Retinal pigment epithelial cell (primary cell): ENCODE measurements at regions not wholly inside any gene's neighbourhood (a gene's known extent, or its start where the extent isn't known, plus 50 kb on each side); places are given as distances from the start of the nearest gene placed in this dataset.

Source experiments
- DNase-seq: peaks from one replicate; pipeline ENCODE4 v3.0.0-alpha.2; 2010; ENCODE audit warnings: low read depth
- H3K4me3 ChIP-seq: 2 replicates; pipeline ENCODE4 v1.5.1; 2011; ENCODE audit warnings: mild to moderate bottlenecking, low read length, control low read depth, moderate library complexity
- CTCF ChIP-seq: conservative IDR thresholded peaks from 2 replicates; pipeline ENCODE4 v1.5.1; 2011; ENCODE audit warnings: low read depth, low read length, control low read depth, inconsistent platforms

GRCh38 chr16:65490286-65490685 is 368.4 kb upstream of the CDH11 start:
- no peak for DNase-seq
- TF ChIP-seq CTCF: no peak
- no peak overlapping the region for H3K4me3 ChIP-seq

GRCh38 chr16:65489531-65490023 is 367.7 kb upstream of the CDH11 start:
- H3K4me3 ChIP-seq: no peak overlapping the region
- TF ChIP-seq CTCF: no peak
- no peak for DNase-seq

GRCh38 chr16:65487231-65487630 is 365.4 kb upstream of the CDH11 start:
- no peak for TF ChIP-seq CTCF
- no peak overlapping the region for H3K4me3 ChIP-seq
- no peak for DNase-seq

- no peak overlapping the region for H3K4me3 ChIP-seq
- no peak for DNase-seq
- no peak for TF ChIP-seq CTCF
These were observed 360.1 kb upstream of the CDH11 start for GRCh38 chr16:65481956-65482355.

GRCh38 chr16:65480281-65481091 is 358.6 kb upstream of the CDH11 start:
- no peak overlapping the region for H3K4me3 ChIP-seq
- DNase-seq: no peak
- no peak for TF ChIP-seq CTCF

- H3K4me3 ChIP-seq: no peak overlapping the region
- DNase-seq: no peak
- no peak for TF ChIP-seq CTCF
These were observed 354.6 kb upstream of the CDH11 start for GRCh38 chr16:65476448-65476955.

GRCh38 chr16:65473699-65474098 is 351.8 kb upstream of the CDH11 start:
- no peak for DNase-seq
- no peak overlapping the region for H3K4me3 ChIP-seq
- no peak for TF ChIP-seq CTCF
